Erythroblast (primary cell): ENCODE measurements at regions not wholly inside any gene's neighbourhood (a gene's known extent, or its start where the extent isn't known, plus 50 kb on each side); places are given as distances from the start of the nearest gene placed in this dataset.

Experiments used
- GATA1 ChIP-seq: IDR thresholded peaks from 2 replicates; pipeline ENCODE4 v1.6.1; 2011; ENCODE audit warnings: low read depth, mild to moderate bottlenecking, control low read depth, low read length, moderate library complexity
- POLR2A ChIP-seq: IDR thresholded peaks from 2 replicates; pipeline ENCODE4 v1.6.1; 2011; ENCODE audit warnings: mild to moderate bottlenecking, low read length

- no peak for TF ChIP-seq POLR2A
- no peak for TF ChIP-seq GATA1
These were observed 303.9 kb downstream of the CBLN4 start for GRCh38 chr20:55701467-55701866.
